GM12873 (cell line): ENCODE measurements at regions not wholly inside any gene's neighbourhood (a gene's known extent, or its start where the extent isn't known, plus 50 kb on each side); places are given as distances from the start of the nearest gene placed in this dataset.

Experiments used
- CTCF ChIP-seq: IDR thresholded peaks from 2 replicates; pipeline ENCODE4 v1.5.1; 2012; ENCODE audit warnings: low read depth, mild to moderate bottlenecking, moderate library complexity, low read length, control low read depth; ENCODE audit not compliant: insufficient read depth; ENCODE audit errors: missing control alignments

DNA sequence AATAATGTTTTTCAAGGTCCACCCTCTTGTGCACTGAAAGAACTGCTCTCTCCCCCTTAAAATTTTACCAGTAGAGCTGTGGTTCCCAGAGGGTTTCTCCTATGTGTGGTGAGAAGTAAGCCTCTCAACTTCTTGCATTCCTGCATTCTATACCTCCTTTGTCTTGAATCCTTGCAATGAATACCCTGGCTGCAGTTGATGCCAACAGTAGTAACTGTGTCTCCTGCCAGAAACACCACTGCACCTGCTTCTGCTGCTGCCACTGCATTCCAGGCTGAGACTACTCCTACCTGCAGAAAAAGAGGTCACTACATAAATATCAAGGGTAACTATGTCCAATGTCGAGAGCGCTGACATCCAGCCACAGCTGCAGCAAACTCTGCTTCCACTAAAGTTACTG lies 203.7 kb downstream of the TMEM167A start:
- TF ChIP-seq CTCF = no peak

- TF ChIP-seq CTCF = no peak
Observed at GRCh38 chr5:82865625-82866024, 211.6 kb downstream of the TMEM167A start.

GRCh38 chr5:82863266-82863665 lies 213.9 kb downstream of the TMEM167A start:
- TF ChIP-seq CTCF = no peak

DNA sequence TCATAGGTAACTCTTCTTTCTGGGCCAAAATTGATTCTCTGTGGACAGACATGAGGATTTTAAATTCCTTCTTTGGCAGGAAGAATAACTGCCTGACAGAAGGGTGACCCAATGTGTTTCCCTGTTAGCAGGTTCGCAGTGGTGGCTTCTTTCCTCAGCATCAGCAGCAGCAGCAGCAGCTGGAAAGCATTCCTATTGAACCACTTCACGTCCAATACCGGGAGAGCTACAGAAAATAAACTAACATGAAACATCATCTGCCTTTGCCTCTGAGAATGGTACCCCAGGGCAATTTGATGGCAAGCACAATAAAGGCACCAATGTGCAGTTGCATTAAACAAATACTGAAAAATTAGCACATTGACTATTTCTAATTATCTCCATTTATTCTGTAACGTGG lies 214.5 kb downstream of the TMEM167A start:
- TF ChIP-seq CTCF = no peak

DNA sequence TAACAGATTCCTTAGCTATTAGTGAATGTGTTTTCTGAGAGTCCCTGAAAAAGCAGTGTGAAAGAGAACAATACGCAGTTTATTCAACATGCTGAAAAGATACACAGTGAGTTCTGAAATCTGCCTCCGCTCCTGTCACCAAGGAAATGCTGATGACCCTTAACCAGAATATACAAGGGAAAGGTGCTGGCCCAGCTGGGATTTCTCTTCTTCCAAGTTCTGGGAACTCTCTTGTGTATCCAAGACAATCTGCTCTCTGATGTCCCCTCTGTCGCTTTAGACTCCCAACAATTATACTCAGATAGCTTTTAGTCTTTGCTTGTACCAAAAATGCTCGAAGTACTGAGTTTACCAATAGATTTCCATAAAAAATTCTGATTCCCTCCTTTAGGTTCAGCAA lies 214.9 kb downstream of the TMEM167A start:
- no peak for TF ChIP-seq CTCF

DNA sequence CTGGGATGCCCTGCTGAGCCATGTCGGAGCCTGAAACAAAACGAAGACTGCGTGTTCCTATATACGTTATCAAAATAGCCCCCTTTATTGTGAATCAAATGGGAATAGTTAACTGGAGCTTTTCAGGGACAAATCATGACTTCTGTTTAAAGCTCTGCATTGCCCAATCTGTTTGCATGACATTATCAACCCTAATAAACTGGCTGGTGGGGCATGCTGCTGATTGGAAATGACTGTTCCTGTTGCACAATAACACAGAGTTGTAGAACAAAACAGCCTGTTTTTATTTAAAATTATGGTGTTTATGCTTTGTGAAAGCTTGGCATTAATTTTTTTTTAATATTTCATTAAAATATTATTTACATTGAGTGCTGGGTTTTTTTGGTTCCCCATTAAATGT lies 215.5 kb downstream of the TMEM167A start:
- TF ChIP-seq CTCF = no peak

DNA sequence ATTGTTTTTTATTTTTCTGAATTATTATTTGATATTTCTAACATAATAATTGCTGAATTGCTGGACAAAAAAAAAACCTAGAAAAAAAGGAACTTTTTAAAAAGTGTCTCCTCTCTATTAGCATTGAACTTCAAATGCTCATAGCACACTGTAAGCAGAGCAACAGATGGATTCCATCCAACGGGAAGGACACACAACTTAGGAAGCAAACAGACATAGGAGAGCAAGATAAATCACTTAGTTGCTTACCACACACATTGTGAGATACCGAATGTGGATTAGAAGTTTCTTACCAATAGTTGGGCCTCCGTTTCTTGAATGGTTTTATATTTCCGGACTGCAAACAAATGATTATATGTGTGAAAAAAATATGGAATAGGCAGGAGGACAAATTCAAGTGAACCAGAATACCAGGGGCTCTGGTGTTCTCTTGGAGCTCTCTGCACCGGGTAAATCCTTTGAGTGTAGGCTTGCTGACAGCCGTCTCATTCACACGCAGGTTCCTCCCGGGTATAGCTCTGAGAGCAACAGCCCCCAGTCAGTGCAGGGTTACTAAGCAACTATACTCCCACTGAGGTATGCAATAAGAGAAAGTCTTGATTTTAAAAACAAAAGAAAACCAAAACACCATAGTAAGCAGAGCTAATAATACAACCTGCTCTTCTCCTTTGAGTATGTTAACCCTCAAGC lies 217.6 kb downstream of the TMEM167A start:
- TF ChIP-seq CTCF = no peak
